ENCODE measurements at regions not wholly inside any gene's neighbourhood (a gene's known extent, or its start where the extent isn't known, plus 50 kb on each side); places are given as distances from the start of the nearest gene placed in this dataset.

- TF ChIP-seq, protein P1, sequence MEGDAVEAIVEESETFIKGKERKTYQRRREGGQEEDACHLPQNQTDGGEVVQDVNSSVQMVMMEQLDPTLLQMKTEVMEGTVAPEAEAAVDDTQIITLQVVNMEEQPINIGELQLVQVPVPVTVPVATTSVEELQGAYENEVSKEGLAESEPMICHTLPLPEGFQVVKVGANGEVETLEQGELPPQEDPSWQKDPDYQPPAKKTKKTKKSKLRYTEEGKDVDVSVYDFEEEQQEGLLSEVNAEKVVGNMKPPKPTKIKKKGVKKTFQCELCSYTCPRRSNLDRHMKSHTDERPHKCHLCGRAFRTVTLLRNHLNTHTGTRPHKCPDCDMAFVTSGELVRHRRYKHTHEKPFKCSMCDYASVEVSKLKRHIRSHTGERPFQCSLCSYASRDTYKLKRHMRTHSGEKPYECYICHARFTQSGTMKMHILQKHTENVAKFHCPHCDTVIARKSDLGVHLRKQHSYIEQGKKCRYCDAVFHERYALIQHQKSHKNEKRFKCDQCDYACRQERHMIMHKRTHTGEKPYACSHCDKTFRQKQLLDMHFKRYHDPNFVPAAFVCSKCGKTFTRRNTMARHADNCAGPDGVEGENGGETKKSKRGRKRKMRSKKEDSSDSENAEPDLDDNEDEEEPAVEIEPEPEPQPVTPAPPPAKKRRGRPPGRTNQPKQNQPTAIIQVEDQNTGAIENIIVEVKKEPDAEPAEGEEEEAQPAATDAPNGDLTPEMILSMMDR (IDR thresholded peaks at IDR 0.05) = no peak
- no peak for TF ChIP-seq POLR2A (IDR thresholded peaks at IDR 0.05)
Measured at GRCh38 chr5:118211606-118212005, 776.7 kb downstream of the DTWD2 start.
